ENCODE measurements at regions not wholly inside any gene's neighbourhood (a gene's known extent, or its start where the extent isn't known, plus 50 kb on each side); places are given as distances from the start of the nearest gene placed in this dataset.
"Not testable (repeated sequence)": the region's sequence is repeated elsewhere in the genome, so short reads cannot be mapped to it uniquely, and the experiment has no call there.

GRCh38 chrX:82703551-82703950, 804.5 kb upstream of the POU3F4 start:
- Histone ChIP-seq H3K27ac (ENCODE audit: low read depth in 2 of 2, low read length in 1 of 2) (no peak overlapping the region), H3K4me3 (ENCODE audit: low read depth in 1 of 2, low read length in 2 of 2) (no peak overlapping the region), H3K4me1 (ENCODE audit: control insufficient read depth in 2 of 2, insufficient read depth in 2 of 2, low read length in 1 of 2) (no peaks in the 10 kb centered on the region), H3K9me3 (ENCODE audit: control insufficient read depth in 2 of 2, insufficient read depth in 1 of 2, low read depth in 1 of 2, low read length in 1 of 2) (no peaks in the 10 kb centered on the region), H3K36me3 (ENCODE audit: control insufficient read depth in 2 of 2, insufficient read depth in 2 of 2, low read length in 1 of 2) (no peaks in the 10 kb centered on the region), H3K27me3 (ENCODE audit: control insufficient read depth in 1 of 2, insufficient read depth in 2 of 2, low read length in 2 of 2) (peaks cover 0 to 7% of the 10 kb centered on the region in 2 donors)
- 42 to 49% methylated on average over 5 of the region's 5 CpGs for WGBS, 2 donors

- no peaks in the 10 kb centered on the region for H3K36me3 ChIP-seq (ENCODE audit: control insufficient read depth in 2 of 2, insufficient read depth in 2 of 2, low read length in 1 of 2)
- H3K27ac ChIP-seq (ENCODE audit: low read depth in 2 of 2, low read length in 1 of 2) = no peak overlapping the region
- H3K4me3 ChIP-seq (ENCODE audit: low read depth in 1 of 2, low read length in 2 of 2) = no peak overlapping the region
- H3K27me3 ChIP-seq (ENCODE audit: control insufficient read depth in 1 of 2, insufficient read depth in 2 of 2, low read length in 2 of 2) = no peaks in the 10 kb centered on the region
- no peaks in the 10 kb centered on the region for H3K4me1 ChIP-seq (ENCODE audit: control insufficient read depth in 2 of 2, insufficient read depth in 2 of 2, low read length in 1 of 2)
- WGBS, 2 donors = 34 to 42% methylated on average over 4 of the region's 4 CpGs
- no peaks in the 10 kb centered on the region for H3K9me3 ChIP-seq (ENCODE audit: control insufficient read depth in 2 of 2, insufficient read depth in 1 of 2, low read depth in 1 of 2, low read length in 1 of 2)
Observed at GRCh38 chrX:82711457-82711856, 796.6 kb upstream of the POU3F4 start.

GRCh38 chrX:82721891-82722290, 786.2 kb upstream of the POU3F4 start:
- WGBS, 2 donors = 59 to 74% methylated on average over 1 of the region's 1 CpG
- Histone ChIP-seq H3K9me3 (ENCODE audit: control insufficient read depth in 2 of 2, insufficient read depth in 1 of 2, low read depth in 1 of 2, low read length in 1 of 2) (no peaks in the 10 kb centered on the region), H3K27ac (ENCODE audit: low read depth in 2 of 2, low read length in 1 of 2) (no peak overlapping the region), H3K4me1 (ENCODE audit: control insufficient read depth in 2 of 2, insufficient read depth in 2 of 2, low read length in 1 of 2) (no peaks in the 10 kb centered on the region), H3K36me3 (ENCODE audit: control insufficient read depth in 2 of 2, insufficient read depth in 2 of 2, low read length in 1 of 2) (no peaks in the 10 kb centered on the region), H3K27me3 (ENCODE audit: control insufficient read depth in 1 of 2, insufficient read depth in 2 of 2, low read length in 2 of 2) (peaks cover 0 to 2% of the 10 kb centered on the region in 2 donors), H3K4me3 (ENCODE audit: low read depth in 1 of 2, low read length in 2 of 2) (no peak overlapping the region)

- 32 to 44% methylated on average over 1 of the region's 1 CpG for WGBS, 2 donors
Observed at GRCh38 chrX:82723806-82724205, 784.3 kb upstream of the POU3F4 start.

GRCh38 chrX:82727436-82727835, 780.7 kb upstream of the POU3F4 start:
- H3K27ac ChIP-seq (ENCODE audit: low read depth in 2 of 2, low read length in 1 of 2); H3K4me3 ChIP-seq (ENCODE audit: low read depth in 1 of 2, low read length in 2 of 2); H3K9me3 ChIP-seq (ENCODE audit: control insufficient read depth in 2 of 2, insufficient read depth in 1 of 2, low read depth in 1 of 2, low read length in 1 of 2); H3K36me3 ChIP-seq (ENCODE audit: control insufficient read depth in 2 of 2, insufficient read depth in 2 of 2, low read length in 1 of 2); H3K4me1 ChIP-seq (ENCODE audit: control insufficient read depth in 2 of 2, insufficient read depth in 2 of 2, low read length in 1 of 2); H3K27me3 ChIP-seq (ENCODE audit: control insufficient read depth in 1 of 2, insufficient read depth in 2 of 2, low read length in 2 of 2): not testable (repeated sequence)
- 50 to 73% methylated on average over 2 to 6 of the region's 6 CpGs for WGBS, 2 donors

More at GRCh38 chrX:82723806-82724205, 784.3 kb upstream of the POU3F4 start:
- Histone ChIP-seq H3K36me3 (ENCODE audit: control insufficient read depth in 2 of 2, insufficient read depth in 2 of 2, low read length in 1 of 2) (no peaks in the 10 kb centered on the region), H3K27me3 (ENCODE audit: control insufficient read depth in 1 of 2, insufficient read depth in 2 of 2, low read length in 2 of 2) (peaks cover 0 to 2% of the 10 kb centered on the region in 2 donors), H3K4me3 (ENCODE audit: low read depth in 1 of 2, low read length in 2 of 2) (no peak overlapping the region), H3K27ac (ENCODE audit: low read depth in 2 of 2, low read length in 1 of 2) (no peak overlapping the region), H3K4me1 (ENCODE audit: control insufficient read depth in 2 of 2, insufficient read depth in 2 of 2, low read length in 1 of 2) (no peaks in the 10 kb centered on the region), H3K9me3 (ENCODE audit: control insufficient read depth in 2 of 2, insufficient read depth in 1 of 2, low read depth in 1 of 2, low read length in 1 of 2) (no peaks in the 10 kb centered on the region)

GRCh38 chrX:82732861-82733260, 775.2 kb upstream of the POU3F4 start:
- H3K27me3 ChIP-seq (ENCODE audit: control insufficient read depth in 1 of 2, insufficient read depth in 2 of 2, low read length in 2 of 2) = no peaks in the 10 kb centered on the region
- H3K4me3 ChIP-seq (ENCODE audit: low read depth in 1 of 2, low read length in 2 of 2) = no peak overlapping the region
- no peaks in the 10 kb centered on the region for H3K4me1 ChIP-seq (ENCODE audit: control insufficient read depth in 2 of 2, insufficient read depth in 2 of 2, low read length in 1 of 2)
- H3K36me3 ChIP-seq (ENCODE audit: control insufficient read depth in 2 of 2, insufficient read depth in 2 of 2, low read length in 1 of 2) = no peaks in the 10 kb centered on the region
- H3K27ac ChIP-seq (ENCODE audit: low read depth in 2 of 2, low read length in 1 of 2) = no peak overlapping the region
- 57 to 70% methylated on average over 1 of the region's 1 CpG for WGBS, 2 donors
- H3K9me3 ChIP-seq (ENCODE audit: control insufficient read depth in 2 of 2, insufficient read depth in 1 of 2, low read depth in 1 of 2, low read length in 1 of 2) = no peaks in the 10 kb centered on the region

GRCh38 chrX:82734140-82734539, 774.0 kb upstream of the POU3F4 start:
- H3K27me3 ChIP-seq (ENCODE audit: control insufficient read depth in 1 of 2, insufficient read depth in 2 of 2, low read length in 2 of 2) = no peaks in the 10 kb centered on the region
- no peaks in the 10 kb centered on the region for H3K9me3 ChIP-seq (ENCODE audit: control insufficient read depth in 2 of 2, insufficient read depth in 1 of 2, low read depth in 1 of 2, low read length in 1 of 2)
- H3K4me1 ChIP-seq (ENCODE audit: control insufficient read depth in 2 of 2, insufficient read depth in 2 of 2, low read length in 1 of 2) = no peaks in the 10 kb centered on the region
- H3K36me3 ChIP-seq (ENCODE audit: control insufficient read depth in 2 of 2, insufficient read depth in 2 of 2, low read length in 1 of 2) = no peaks in the 10 kb centered on the region
- H3K27ac ChIP-seq (ENCODE audit: low read depth in 2 of 2, low read length in 1 of 2) = no peak overlapping the region
- H3K4me3 ChIP-seq (ENCODE audit: low read depth in 1 of 2, low read length in 2 of 2) = no peak overlapping the region

- H3K4me3 ChIP-seq (ENCODE audit: low read depth in 1 of 2, low read length in 2 of 2); H3K27ac ChIP-seq (ENCODE audit: low read depth in 2 of 2, low read length in 1 of 2); H3K9me3 ChIP-seq (ENCODE audit: control insufficient read depth in 2 of 2, insufficient read depth in 1 of 2, low read depth in 1 of 2, low read length in 1 of 2); H3K27me3 ChIP-seq (ENCODE audit: control insufficient read depth in 1 of 2, insufficient read depth in 2 of 2, low read length in 2 of 2); H3K36me3 ChIP-seq (ENCODE audit: control insufficient read depth in 2 of 2, insufficient read depth in 2 of 2, low read length in 1 of 2); H3K4me1 ChIP-seq (ENCODE audit: control insufficient read depth in 2 of 2, insufficient read depth in 2 of 2, low read length in 1 of 2): not testable (repeated sequence)
- WGBS, 2 donors = 96 to 97% methylated on average over 11 to 20 of the region's 20 CpGs
Observed at GRCh38 chrX:82738313-82738712, 769.8 kb upstream of the POU3F4 start.

GRCh38 chrX:82742351-82742750, 765.7 kb upstream of the POU3F4 start:
- H3K9me3 ChIP-seq (ENCODE audit: control insufficient read depth in 2 of 2, insufficient read depth in 1 of 2, low read depth in 1 of 2, low read length in 1 of 2) = no peaks in the 10 kb centered on the region
- H3K27me3 ChIP-seq (ENCODE audit: control insufficient read depth in 1 of 2, insufficient read depth in 2 of 2, low read length in 2 of 2) = no peaks in the 10 kb centered on the region
- no peak overlapping the region for H3K27ac ChIP-seq (ENCODE audit: low read depth in 2 of 2, low read length in 1 of 2)
- H3K4me3 ChIP-seq (ENCODE audit: low read depth in 1 of 2, low read length in 2 of 2) = no peak overlapping the region
- no peaks in the 10 kb centered on the region for H3K36me3 ChIP-seq (ENCODE audit: control insufficient read depth in 2 of 2, insufficient read depth in 2 of 2, low read length in 1 of 2)
- no peaks in the 10 kb centered on the region for H3K4me1 ChIP-seq (ENCODE audit: control insufficient read depth in 2 of 2, insufficient read depth in 2 of 2, low read length in 1 of 2)
- WGBS, 2 donors = 79% methylated on average over 3 of the region's 3 CpGs

- not testable (repeated sequence) for H3K36me3 ChIP-seq (ENCODE audit: control insufficient read depth in 2 of 2, insufficient read depth in 2 of 2, low read length in 1 of 2); H3K9me3 ChIP-seq (ENCODE audit: control insufficient read depth in 2 of 2, insufficient read depth in 1 of 2, low read depth in 1 of 2, low read length in 1 of 2); H3K27ac ChIP-seq (ENCODE audit: low read depth in 2 of 2, low read length in 1 of 2); H3K4me3 ChIP-seq (ENCODE audit: low read depth in 1 of 2, low read length in 2 of 2); H3K27me3 ChIP-seq (ENCODE audit: control insufficient read depth in 1 of 2, insufficient read depth in 2 of 2, low read length in 2 of 2); H3K4me1 ChIP-seq (ENCODE audit: control insufficient read depth in 2 of 2, insufficient read depth in 2 of 2, low read length in 1 of 2)
- WGBS, 2 donors = 54 to 60% methylated on average over 5 of the region's 5 CpGs
Observed at GRCh38 chrX:82745725-82746124, 762.4 kb upstream of the POU3F4 start.
